ENCODE measurements at regions not wholly inside any gene's neighbourhood (a gene's known extent, or its start where the extent isn't known, plus 50 kb on each side); places are given as distances from the start of the nearest gene placed in this dataset.
"Not testable (repeated sequence)": the region's sequence is repeated elsewhere in the genome, so short reads cannot be mapped to it uniquely, and the experiment has no call there.

DNA sequence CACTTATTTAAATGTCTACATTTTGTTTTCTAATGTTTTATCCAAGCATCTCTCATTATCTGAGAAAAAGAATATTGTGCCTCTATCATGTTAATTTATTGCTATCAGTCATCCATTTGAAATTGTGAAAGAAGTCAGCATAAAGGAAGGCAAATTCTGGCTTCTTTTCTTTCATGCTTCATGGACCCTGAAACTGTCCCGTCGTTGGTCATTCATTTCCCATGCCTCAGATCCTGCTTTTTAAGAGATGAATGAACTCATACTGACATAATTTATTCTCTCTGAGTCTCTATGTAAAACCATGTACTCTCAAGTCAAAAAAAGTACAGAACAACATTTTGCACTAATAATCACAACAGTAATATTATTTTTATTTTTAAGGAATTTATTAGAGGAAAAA is 2512.0 kb downstream of the PCDH9 start:
- no peak for DNase-seq

DNA sequence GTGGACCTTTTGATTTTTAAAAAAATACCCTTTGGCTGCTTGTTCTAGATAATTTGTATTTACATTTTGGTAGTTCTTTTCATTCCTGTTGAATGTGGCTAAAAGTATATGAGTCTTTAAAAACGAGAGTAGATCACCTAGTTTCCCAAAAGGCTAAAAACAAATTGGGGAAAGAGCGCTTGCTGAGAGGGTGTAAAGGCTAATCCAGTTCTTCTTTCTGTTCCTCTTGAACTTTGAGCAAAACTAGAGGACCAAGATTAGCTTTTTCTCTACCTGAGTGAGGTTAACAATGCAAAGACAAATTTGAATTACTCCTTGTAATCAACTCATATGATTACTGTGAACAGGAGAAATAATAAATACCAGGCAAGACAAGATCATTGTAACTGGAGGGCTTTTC is 2513.2 kb downstream of the PCDH9 start:
- no peak for DNase-seq

DNA sequence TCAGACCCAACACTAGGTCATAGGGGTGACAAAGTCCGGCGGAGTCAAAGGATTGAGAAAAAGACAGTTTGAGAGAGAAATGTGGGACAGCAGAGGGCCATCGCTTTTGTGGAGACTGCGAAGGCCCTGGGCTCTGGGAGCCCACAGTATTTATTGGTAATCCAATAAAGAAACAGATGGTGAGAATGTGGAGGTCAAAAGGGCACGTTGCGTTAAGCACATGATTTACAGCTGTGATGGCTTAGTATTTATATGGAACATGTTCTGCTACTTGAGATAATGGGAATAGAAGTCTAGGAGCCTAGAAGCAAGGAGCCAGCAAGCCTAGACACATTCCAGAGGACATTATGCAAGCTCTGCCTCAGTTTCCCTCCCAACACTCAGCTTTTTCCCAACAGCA is 2521.1 kb downstream of the PCDH9 start:
- no peak for DNase-seq

DNA sequence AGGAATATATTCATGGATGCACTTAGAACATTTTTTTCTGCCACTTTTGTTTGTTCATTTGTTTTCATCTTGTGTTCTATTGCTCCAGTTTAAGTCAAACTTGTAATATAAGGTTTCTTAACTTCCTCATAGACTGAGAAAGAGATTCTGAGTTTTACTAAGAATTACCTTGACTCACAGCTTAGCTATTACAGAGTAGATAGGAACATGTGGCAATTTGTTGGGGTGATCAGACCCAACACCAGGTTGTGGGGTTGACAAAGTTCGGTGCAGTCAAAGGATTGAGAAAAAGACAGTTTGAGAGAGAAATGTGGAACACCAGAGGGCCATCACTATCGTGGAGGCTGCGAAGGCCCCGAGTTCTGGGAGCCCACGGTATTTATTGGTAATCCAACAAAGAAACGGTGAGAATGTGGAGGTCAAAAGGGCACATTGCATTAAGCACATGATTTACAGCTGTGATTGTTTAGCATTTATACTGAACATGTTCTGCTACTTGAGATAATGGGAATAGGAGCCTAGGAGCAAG is 2526.0 kb downstream of the PCDH9 start:
- no peak for DNase-seq

DNA sequence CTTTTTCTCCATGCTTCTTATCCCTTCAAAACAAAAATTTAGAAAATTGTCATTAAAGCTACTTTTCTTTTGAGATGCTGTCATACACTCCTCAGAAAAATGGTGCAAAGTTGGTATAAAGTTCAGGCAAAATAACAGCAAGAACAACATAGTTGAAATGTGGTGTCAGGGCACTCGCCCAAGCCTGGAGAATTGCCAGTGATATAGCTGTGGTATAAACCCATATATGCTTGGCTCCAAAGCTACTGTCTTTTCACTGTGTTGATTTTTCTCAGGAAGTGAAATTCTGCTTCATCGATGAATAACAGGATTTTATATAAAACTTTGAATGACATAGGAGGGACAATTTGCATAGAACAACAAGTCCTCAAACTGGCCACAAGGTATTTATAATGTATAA is 2532.9 kb downstream of the PCDH9 start:
- no peak for DNase-seq

DNA sequence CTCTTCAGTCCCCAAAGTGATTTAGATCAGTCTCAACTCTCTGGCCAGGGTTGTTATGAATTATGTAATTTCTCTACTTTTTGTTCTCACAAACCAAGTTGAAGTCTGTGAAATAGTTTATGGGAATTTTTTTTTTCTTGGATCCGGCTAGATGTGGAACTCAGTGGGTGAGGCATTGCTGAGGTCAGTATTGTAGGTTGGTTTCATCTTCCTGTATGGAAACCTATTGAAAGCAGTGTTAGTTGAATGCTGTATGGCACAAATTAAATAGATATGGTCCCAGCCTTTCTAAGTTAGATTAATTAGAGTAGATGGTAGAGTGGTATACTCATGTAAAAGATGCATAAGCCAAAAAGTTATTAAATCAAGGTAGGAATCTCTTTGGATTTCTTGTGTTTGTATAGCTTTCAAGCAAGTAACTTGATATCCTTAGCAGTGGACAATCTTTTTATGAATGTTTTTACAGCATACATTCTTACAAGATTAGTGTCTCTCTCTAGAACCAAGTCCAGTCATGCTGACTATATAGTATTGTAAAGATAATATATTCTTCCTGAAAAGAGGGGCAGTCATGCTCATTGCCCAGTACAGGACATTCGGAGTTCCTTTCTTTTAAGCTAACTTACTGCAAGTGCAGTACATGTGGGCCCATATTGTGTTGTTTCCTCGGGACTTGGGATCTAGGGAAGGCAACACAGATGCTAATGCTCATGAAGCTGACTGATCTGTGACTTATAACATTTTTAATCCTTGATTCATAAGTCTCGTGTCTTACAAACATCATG is 2541.1 kb downstream of the PCDH9 start:
- no peak for DNase-seq

DNA sequence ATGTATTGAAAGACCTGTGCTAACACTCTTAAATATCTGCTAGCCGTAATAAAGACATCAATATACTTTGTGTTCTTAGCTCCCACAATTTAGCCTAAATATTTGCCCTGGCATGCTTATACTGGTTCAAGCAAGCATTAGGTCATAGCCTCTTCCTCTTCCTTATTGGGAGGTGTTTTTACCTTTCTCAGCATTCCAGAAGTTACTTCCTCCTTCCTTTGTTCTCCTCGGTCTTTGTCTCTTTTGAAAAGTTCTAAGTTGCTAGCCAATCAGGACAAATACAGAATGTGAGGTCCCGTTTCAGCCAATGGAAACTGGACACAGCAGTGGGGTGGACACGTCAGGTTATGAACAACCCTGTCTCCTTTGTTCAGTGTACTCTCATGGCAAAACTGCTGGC is 2543.6 kb downstream of the PCDH9 start:
- DNase-seq, result not testable (repeated sequence)

DNA sequence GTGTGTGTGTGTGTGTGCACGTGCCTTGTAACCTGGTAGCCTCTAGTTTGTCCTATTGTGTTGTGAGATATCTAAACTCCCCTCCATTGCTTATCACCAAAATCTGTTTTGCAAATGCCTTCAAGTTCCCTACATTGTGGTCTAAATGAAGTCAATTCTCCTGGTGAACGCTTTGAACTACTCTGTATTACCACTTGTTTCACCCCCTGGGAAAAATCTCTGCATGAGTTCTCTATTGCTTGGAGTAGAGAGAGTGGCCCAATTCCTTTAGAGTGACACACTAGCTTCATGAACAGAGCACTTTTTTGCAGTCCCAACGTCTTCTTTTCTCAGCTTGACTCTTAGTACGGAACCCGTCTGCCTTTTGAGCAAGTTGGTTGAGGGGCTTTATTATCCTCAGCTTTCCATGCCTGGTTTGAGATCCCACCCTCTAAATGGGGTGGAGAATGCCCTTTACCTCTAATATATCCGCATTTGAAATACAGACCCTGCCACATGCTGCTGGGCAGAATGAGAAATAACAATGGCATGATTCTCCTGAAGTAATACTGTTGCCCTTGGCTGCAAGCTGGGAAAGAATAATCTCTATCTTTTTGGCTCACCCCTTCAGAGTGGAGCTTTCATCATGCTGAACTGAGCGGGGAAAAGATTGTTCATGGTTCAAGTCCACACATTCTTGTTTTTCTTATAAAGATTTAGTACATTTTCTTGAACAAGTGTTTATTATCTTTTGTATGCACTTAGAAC is 2545.3 kb downstream of the PCDH9 start:
- DNase-seq, result no peak

DNA sequence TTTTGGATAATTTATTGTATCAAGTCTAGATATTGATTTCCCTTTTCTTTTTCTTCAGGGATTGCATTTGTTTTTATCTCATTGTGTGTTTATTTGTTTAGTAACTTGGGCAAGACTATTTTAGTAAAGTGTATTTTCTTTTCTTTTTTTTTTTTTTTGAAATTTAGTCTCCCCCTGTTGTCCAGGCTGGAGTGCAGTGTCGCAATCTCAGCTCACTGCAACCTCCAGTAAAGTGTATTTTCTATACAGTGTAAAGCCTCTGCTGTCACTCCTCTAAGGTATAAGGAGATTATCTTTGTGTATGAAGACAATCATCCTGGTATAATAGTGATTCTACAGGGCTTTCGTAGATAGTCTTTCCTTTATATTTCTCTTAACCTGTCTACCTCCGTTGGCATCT is 2546.0 kb downstream of the PCDH9 start:
- DNase-seq, result no peak

DNA sequence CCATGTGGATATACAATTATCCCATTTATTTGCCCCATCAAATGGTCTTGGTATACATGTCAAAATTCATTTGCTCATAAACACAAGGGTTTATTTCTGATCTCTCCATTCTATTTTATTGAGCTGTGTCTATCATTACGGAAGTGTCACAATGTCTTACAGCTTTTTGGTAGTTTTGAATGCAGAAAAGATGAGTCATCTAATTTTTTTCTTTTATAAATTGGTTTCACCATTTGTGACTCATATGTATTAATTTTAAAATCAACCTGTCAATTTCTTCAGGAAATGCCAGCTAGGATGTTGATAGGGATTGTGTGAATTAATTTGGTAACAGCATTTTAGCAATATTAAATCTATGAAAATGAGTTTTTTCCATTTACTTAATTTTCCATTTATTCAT is 2549.4 kb downstream of the PCDH9 start:
- no peak for DNase-seq

DNA sequence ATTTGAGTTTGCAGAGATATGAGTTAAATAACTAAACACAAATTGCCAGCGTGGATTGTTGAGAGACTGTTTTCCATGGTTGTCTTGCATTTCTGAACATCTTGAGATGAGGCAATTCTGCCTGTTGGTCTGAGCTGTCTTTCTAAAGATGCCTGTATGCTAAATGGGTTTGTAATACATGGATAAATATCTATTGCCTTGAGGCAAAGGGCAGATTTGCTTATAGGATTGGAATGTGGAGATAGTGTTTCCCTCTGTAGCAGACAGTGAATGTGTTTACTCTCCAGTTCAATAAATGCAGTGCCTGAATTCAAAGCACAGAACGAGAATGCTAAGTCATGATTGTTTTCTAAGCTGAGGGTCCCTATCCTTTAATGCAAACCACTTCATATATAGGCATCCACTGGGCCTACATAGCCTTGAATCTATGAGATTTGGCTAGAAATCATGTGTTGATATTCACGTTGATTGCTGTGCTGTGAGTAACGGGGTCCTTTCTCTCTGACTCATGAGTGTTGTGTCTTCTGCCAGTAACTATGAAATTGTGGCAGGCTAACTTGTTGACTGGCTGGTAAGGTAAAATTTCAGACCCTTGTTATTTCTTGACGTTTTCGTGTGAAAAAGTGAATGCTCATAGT is 2554.8 kb downstream of the PCDH9 start:
- no peak for DNase-seq

DNA sequence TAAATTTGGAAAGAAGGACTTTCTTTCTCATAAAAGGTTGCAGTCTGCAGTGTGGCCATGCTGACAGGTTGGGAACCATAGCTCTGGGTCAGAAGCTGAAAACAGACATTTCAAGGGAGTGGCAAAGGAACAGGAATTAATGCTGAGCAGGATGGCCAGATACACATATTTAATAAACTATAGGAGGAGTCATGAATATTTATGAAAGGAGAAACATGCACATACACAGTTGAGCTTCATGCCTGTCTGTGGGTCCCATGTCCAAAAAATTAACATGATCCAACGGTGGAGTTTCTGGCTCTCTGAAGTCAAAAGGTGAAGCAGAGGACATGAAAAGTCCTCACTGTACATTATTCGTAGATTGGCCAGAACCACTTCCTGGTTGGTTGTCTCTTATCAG is 2556.0 kb downstream of the PCDH9 start:
- no peak for DNase-seq

DNA sequence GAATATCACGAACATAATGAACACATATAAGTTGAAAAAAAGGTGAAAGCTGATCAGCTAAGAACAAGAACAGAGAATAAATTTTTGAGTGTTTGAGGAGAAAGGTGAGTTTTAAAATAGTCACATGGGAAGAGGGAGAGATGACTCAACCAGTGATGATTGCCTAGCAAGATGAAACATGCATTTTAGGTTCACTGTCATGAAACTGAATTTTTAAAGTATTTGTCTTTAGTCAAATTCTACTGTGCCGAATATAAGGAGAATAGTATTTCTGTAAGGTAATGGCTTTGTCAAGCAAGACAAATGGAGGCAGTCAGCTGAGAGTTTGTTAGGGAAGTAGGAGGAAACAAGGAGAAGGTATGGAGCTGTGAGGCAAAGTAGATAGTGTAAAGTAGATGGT is 2557.4 kb downstream of the PCDH9 start:
- no peak for DNase-seq

DNA sequence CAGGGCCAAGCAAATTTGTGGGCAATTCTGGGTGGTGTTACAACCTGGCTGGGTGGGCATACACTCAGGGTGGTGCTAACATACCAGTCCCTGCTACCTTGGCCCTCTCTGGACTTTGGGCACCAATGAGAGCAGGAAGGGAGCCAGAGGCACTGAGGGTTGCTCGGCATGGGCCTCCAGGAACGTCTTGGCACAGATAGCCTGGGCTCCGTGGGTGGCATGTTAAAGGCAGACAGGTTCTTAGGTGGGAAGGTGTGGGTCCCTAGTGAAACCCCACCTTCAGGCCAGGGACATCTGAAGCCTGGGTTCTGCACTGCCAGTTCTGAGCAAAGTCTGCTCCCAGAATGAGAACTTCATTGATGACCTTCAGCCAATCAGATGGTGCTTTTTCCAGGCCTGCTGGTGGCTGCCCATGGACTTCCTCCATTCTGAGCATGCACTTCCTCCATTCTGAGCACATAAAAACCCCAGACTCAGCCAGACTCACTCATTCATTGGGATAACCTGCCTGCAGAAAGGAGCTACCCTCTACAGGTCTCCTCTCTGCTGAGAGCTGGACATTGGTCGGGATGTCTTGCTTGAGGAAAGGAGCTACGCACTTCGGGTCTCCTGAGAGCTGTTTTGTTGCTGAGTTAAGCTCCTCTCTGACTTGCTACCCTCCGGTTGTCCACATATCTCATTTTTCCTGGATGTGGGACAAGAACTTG is 2567.1 kb downstream of the PCDH9 start:
- no peak for DNase-seq

DNA sequence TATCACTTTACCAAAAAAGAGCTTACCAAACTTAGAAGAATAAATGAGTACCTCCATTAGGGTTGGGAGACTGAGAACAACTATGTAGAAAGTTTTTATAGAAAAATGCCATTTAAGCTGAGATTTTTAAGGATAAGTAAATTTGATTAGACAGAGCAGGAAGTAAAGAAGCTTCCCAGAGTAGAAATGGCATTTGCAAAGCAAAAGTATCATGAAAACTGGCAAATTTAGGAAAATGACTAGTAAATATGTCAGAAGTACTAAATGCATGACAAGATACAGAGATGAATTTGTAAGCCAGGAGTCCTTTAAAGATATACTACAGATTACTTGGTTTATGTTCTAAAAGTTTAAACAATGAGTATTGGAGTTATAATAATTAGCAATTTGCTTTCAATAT is 2581.8 kb downstream of the PCDH9 start:
- DNase-seq, result no peak

DNA sequence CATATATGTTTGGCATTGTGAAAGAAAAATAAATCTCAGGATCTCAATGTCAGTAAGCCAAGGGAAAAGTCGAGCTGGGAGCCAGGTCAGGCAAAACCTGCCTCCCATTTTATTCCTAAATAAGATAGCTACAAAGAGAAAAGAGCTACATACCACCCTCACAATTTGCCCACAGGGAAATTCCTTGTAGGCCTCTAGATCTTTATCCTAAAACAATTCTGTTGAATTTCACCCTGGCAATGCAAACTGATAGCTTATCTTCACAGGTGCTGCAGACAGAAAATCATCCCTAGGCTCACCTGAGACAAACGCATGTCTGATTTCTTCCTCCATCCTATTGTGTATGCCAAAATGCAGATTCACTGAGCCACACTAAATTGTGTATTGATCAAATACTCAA is 2587.1 kb downstream of the PCDH9 start:
- DNase-seq, result no peak

DNA sequence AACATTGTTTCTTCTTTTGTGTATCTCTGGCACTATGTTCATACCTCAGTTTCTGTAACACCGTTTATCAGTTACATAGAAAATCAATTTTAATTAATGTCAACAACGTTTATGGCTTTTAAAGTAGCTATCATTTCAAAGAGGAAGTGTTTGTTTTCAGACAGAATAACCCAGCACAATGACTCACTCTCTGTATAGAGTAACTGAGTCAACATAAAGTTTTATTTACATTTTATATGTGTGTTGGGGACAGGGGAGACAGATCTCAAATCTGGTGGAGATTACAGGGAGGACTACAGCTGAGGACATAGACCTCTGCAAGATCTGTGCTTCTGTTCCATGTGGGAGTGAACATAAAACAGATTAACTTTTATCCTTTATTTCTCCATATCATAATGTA is 2590.1 kb downstream of the PCDH9 start:
- no peak for DNase-seq

DNA sequence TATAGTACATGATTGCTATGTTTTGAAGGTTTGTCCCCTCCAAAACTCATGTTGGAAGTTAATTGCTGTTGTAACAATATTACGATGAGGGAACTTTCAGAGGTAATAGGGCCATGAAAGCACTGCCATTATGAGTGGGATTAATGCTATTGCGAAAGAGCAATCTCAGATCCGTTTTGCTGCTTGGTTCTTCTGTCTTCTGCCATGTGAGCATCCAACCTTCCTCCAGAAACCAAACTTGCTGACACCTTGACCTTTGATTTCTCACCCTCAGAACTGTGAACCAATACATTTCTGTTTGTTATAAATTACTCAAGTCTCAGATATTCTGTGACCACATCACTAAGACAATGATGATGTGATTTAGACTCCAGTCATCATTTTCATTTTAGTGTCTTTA is 2590.9 kb downstream of the PCDH9 start:
- DNase-seq, result no peak

DNA sequence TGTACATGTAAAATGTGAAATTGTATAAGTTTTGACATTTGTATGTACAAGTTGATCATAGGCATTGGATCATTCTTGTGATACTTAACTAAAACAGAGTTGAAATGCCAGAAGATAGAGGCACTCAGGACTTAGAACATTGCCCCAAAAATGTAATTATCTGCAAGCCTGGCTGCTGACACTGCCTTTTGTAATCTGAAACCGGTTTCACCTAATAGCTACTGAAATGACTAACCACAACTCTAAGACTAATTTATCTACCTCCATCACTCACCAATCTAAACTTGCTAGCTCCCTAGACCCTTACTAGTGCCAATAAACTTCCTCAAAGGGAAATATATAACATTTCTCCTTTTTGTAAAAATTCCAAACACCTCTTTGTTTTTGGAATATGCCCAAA is 2596.2 kb downstream of the PCDH9 start:
- no peak for DNase-seq

DNA sequence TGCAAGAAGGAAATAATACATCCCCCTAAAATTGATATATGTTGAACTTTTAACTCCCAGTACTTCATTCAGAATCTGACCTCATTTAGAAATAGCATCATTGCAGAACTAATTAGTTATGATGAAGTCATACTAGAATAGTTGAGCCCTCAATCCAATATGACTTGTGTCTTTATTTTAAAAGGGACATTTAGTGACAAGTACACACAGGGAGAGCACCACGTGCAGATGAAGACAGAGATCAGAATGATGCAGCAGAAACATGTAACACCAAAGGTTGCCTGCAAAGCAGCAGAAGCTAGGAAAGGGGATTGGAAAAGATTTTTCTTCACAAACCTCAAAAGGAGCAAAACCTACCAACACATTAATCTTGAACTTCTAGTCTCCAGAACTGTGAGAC is 2602.5 kb downstream of the PCDH9 start:
- DNase-seq, result no peak

DNA sequence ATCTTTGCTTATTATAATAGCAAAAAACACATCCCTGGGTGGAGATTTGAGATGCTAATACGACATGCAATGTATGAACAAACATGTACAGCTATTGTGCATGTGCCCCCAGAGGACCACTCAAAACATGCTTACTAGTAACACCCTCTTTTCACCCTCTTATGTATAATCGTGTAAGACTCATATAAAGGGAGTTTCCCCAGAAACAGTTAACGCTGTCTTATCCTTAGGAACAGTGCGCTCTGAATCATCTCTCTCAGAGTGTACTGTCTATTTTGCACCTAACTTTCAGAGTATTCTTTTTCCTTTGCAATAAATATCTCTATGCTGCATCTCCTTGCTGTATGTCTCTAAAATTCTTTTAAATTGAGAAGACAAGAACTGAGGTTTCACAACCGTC is 2604.0 kb downstream of the PCDH9 start:
- DNase-seq, result no peak

DNA sequence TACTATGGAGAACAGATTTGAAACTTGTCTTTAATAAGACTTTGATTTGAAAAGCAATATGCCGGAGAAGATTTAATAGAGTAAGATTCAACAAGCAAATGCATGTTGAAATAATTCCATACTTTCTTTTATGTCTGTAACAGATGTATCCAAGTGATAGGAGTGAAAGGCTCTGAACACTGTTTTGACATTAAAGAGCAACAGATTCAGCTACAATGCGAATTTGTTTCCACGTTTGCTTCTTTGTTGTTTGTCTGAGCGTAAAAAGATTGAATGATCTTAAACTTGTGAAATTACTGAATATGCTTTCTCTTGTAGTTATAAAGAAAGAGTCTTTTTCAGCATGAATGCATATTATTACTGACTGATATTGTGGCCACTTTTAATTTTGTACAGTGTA is 2612.9 kb downstream of the PCDH9 start:
- no peak for DNase-seq

DNA sequence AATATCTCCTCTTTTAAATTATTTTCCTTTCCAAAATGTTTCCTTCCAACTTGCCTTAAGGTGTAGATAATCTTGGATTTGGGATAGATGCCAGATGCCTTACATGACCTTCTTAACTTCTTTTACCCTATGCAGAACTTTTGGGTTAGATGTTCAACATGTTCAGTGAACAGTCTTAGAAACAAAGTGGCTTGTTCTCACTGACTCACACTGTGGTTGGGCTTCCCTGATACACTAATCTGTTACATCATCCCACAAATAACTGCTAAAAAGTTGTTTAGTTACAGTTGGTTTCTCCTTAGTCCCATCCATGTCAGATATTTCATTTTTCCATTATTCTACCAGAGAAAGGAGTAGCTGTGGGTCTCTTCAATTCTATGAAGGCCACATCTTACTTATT is 2638.2 kb downstream of the PCDH9 start:
- DNase-seq, result no peak
